DND-41 (cell line): ENCODE measurements at regions not wholly inside any gene's neighbourhood (a gene's known extent, or its start where the extent isn't known, plus 50 kb on each side); places are given as distances from the start of the nearest gene placed in this dataset.

Source experiments
- ATAC-seq: fragments of 200-7000 bp; cut with Tn5 transposase; 3 replicates; pipeline ENCODE4 v1.9.1; 2021; ENCODE audit warnings: low read depth; ENCODE audit not compliant: insufficient read depth
- DNase-seq: peaks from one replicate; pipeline ENCODE4 v3.0.0-alpha.2; 2020
- H2AFZ ChIP-seq: 2 replicates; pipeline ENCODE4 v1.6.0; 2012; ENCODE audit warnings: low read depth, low read length
- H3K27ac ChIP-seq: 2 replicates; pipeline ENCODE4 v1.5.1; 2012; ENCODE audit warnings: low read length, inconsistent platforms
- H3K27me3 ChIP-seq: fragments of 200-600 bp; sonication (generic); 2 replicates; pipeline ENCODE4 v1.6.0; 2012; ENCODE audit warnings: low read length, mild to moderate bottlenecking, inconsistent platforms; ENCODE audit not compliant: insufficient read depth, poor library complexity
- H3K36me3 ChIP-seq: 2 replicates; pipeline ENCODE4 v1.5.1; 2012; ENCODE audit warnings: low read length, inconsistent platforms; ENCODE audit not compliant: insufficient read depth
- H3K4me1 ChIP-seq: 2 replicates; pipeline ENCODE4 v1.5.1; 2012; ENCODE audit warnings: mild to moderate bottlenecking, low read length; ENCODE audit not compliant: insufficient read depth
- H3K4me2 ChIP-seq: 2 replicates; pipeline ENCODE4 v1.6.0; 2012; ENCODE audit warnings: mild to moderate bottlenecking, moderate library complexity, low read length, inconsistent platforms; ENCODE audit not compliant: insufficient read depth
- H3K4me3 ChIP-seq, 2 experiments: fragments of 200-600 bp in 1 of 2; shearing (Covaris generic) in 1 of 2; 2 replicates each; pipeline ENCODE4 v1.5.1; 2012 to 2016; ENCODE audit warnings: inconsistent platforms in 2 of 2, low read length in 2 of 2, mild to moderate bottlenecking in 2 of 2, low read depth in 1 of 2, moderate library complexity in 1 of 2
- H3K79me2 ChIP-seq: 2 replicates; pipeline ENCODE4 v1.6.0; 2012; ENCODE audit warnings: low read length, inconsistent platforms; ENCODE audit not compliant: insufficient read depth
- H3K9ac ChIP-seq: 2 replicates; pipeline ENCODE4 v1.6.0; 2012; ENCODE audit warnings: low read depth, mild to moderate bottlenecking, inconsistent platforms, low read length, moderate library complexity
- H3K9me3 ChIP-seq: 2 replicates; pipeline ENCODE4 v1.5.1; 2012; ENCODE audit warnings: low read length, moderate library complexity, mild to moderate bottlenecking, inconsistent platforms; ENCODE audit not compliant: insufficient read depth, severe bottlenecking
- H4K20me1 ChIP-seq: 2 replicates; pipeline ENCODE4 v1.6.0; 2012; ENCODE audit warnings: low read length; ENCODE audit not compliant: insufficient read depth
- EZH2 ChIP-seq: IDR thresholded peaks from 3 replicates; pipeline ENCODE4 v1.6.1; 2012; ENCODE audit warnings: borderline replicate concordance, low read depth, mild to moderate bottlenecking, moderate library complexity, low read length, inconsistent platforms; ENCODE audit not compliant: severe bottlenecking
- TF ChIP-seq, protein P1 (sequence below): IDR thresholded peaks from 2 replicates; pipeline ENCODE4 v1.5.1; 2012; ENCODE audit warnings: borderline replicate concordance, low read length, moderate library complexity, mild to moderate bottlenecking; ENCODE audit not compliant: poor library complexity, severe bottlenecking; ENCODE audit errors: extremely low read depth

DNA sequence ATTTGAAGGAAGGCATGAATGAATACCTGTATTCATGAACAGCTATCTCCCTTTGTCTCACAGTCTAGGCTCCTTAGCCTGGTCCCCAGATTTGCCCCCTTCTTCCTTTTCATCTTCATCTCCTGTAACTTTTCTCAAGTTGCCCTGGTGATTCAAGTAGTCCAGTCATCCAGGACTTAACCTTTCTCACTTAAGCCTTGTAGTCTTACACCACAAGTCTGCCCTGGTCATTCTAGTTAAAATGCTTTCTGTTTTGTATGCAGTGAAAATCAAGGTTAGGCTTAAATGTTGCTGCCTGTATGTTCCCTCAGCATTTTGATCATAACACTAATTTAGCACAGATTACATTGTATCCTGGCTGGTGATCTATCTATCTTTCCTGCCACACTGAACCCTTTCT lies 58.5 kb upstream of the SLC7A11 start:
- Histone ChIP-seq H4K20me1 (no peaks in the 10 kb centered on the region), H3K27me3 (no peaks in the 10 kb centered on the region), H3K4me2 (no peak overlapping the region), H3K9ac (no peak overlapping the region), H2AFZ (no peak overlapping the region), H3K36me3 (no peaks in the 10 kb centered on the region), H3K79me2 (no peaks in the 10 kb centered on the region), H3K4me3 (no peak overlapping the region), H3K9me3 (no peaks in the 10 kb centered on the region), H3K4me1 (no peaks in the 10 kb centered on the region), H3K27ac (no peak overlapping the region)
- DNase-seq (no peak), ATAC-seq (no peak)
- TF ChIP-seq, protein P1, sequence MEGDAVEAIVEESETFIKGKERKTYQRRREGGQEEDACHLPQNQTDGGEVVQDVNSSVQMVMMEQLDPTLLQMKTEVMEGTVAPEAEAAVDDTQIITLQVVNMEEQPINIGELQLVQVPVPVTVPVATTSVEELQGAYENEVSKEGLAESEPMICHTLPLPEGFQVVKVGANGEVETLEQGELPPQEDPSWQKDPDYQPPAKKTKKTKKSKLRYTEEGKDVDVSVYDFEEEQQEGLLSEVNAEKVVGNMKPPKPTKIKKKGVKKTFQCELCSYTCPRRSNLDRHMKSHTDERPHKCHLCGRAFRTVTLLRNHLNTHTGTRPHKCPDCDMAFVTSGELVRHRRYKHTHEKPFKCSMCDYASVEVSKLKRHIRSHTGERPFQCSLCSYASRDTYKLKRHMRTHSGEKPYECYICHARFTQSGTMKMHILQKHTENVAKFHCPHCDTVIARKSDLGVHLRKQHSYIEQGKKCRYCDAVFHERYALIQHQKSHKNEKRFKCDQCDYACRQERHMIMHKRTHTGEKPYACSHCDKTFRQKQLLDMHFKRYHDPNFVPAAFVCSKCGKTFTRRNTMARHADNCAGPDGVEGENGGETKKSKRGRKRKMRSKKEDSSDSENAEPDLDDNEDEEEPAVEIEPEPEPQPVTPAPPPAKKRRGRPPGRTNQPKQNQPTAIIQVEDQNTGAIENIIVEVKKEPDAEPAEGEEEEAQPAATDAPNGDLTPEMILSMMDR = no peak
- TF ChIP-seq EZH2 = no peak

DNA sequence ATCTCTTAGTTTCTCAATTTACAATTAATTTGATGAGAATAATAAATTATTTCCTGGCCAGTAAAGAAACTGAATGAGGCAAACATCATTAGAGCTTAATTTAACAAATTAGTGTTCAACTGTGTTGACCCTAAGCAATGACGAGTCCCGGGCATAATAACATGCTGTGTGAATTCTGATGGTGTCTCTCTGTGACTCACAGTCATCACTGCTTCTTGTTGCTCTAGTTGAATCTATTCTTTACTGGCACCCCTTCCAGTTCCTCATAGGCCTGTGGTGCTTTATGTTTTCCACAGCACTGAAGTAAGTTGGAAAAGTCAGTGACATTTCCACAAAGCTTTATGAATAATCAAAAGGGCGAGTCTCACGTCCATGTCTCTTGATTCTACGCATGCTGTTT lies 57.7 kb upstream of the SLC7A11 start:
- no peak overlapping the region for H3K4me3 ChIP-seq
- H3K27me3 ChIP-seq = no peaks in the 10 kb centered on the region
- H3K9ac ChIP-seq = no peak overlapping the region
- no peak for TF ChIP-seq EZH2
- TF ChIP-seq, protein P1 = no peak
- no peak overlapping the region for H2AFZ ChIP-seq
- H3K36me3 ChIP-seq = no peaks in the 10 kb centered on the region
- H3K79me2 ChIP-seq = no peaks in the 10 kb centered on the region
- ATAC-seq (no peak), DNase-seq (no peak)
- H3K27ac ChIP-seq = no peak overlapping the region
- H3K9me3 ChIP-seq = no peaks in the 10 kb centered on the region
- no peaks in the 10 kb centered on the region for H3K4me1 ChIP-seq
- no peaks in the 10 kb centered on the region for H4K20me1 ChIP-seq
- H3K4me2 ChIP-seq = no peak overlapping the region

DNA sequence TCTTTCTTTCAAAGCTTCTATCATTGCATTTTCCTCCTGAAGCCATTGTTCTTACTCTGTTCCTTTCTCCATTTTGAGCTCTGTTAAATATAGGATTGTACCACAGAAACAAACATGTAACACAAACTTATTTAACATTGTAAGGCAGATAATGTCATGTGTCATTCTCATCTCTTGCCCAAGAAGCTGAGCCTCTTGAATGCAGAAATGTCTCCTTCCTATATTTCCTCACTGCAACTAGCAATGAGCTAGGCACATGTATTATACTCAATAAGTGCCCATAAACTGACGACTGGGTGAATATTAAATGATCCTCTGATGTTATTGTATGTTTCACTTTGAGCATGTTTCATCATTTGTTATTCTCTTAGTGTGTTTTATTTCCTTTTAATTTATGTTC lies 56.7 kb upstream of the SLC7A11 start:
- ATAC-seq (no peak), DNase-seq (no peak)
- Histone ChIP-seq H3K36me3 (no peaks in the 10 kb centered on the region), H3K9ac (no peak overlapping the region), H3K4me1 (no peaks in the 10 kb centered on the region), H3K79me2 (no peaks in the 10 kb centered on the region), H3K9me3 (no peaks in the 10 kb centered on the region), H3K4me3 (no peak overlapping the region), H2AFZ (no peak overlapping the region), H4K20me1 (no peaks in the 10 kb centered on the region), H3K4me2 (no peak overlapping the region), H3K27ac (no peak overlapping the region), H3K27me3 (no peaks in the 10 kb centered on the region)
- TF ChIP-seq EZH2 = no peak
- TF ChIP-seq, protein P1 = no peak

DNA sequence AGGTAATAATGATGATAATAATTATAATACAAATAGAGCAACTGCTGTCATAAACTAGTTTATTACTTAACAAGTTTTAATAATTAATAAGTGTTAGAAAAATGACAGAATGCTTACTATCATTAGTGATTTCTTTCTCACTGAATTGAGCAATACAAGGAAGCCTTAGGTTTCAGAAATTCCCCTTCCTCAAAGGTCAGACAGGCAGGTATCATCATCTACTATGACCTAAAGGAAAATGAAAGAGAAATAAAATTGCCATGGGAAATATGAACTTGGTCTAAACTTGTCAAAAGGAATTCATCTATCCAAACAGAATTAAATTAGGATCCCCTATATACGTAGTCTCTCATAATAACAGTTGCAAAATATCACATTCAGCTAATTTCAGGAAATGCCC lies 56.3 kb upstream of the SLC7A11 start:
- no peaks in the 10 kb centered on the region for H3K4me1 ChIP-seq
- H3K36me3 ChIP-seq = no peaks in the 10 kb centered on the region
- DNase-seq (no peak), ATAC-seq (no peak)
- TF ChIP-seq, protein P1 = no peak
- TF ChIP-seq EZH2 = no peak
- no peak overlapping the region for H3K4me3 ChIP-seq
- no peak overlapping the region for H3K4me2 ChIP-seq
- no peak overlapping the region for H3K27ac ChIP-seq
- H3K9ac ChIP-seq = no peak overlapping the region
- no peaks in the 10 kb centered on the region for H4K20me1 ChIP-seq
- no peaks in the 10 kb centered on the region for H3K9me3 ChIP-seq
- H3K27me3 ChIP-seq = no peaks in the 10 kb centered on the region
- no peaks in the 10 kb centered on the region for H3K79me2 ChIP-seq
- no peak overlapping the region for H2AFZ ChIP-seq
